ENCODE measurements at regions not wholly inside any gene's neighbourhood (a gene's known extent, or its start where the extent isn't known, plus 50 kb on each side); places are given as distances from the start of the nearest gene placed in this dataset.

DNA sequence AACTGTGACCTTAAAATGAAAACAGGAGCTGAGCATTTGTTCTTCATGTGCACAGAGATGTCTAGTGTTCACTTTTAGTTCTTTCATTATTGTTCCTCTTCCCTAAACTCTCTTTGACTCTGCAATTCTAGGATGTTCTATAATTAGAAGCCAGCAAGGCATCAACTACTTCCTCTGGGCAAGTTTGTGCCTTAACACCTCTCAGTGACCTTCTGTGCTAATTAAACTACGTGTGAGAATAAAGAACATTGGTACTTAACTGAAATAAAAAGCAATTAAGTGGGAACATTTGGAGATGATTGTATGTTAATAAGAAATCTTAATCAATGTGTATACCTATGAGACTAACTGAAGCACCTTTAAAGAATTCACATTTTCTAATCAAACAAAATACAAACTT, 242.8 kb downstream of the RASEF start:
- TF ChIP-seq ZNF768 (tag by site-specific recombination; IDR thresholded peaks at IDR 0.05), result no peak
- no peak for TF ChIP-seq ZNF776 (tag by site-specific recombination; IDR thresholded peaks at IDR 0.05; ENCODE audit: borderline replicate concordance)
- no peak for TF ChIP-seq MEIS1 (CRISPR knock-in tag; IDR thresholded peaks at IDR 0.05; ENCODE audit: borderline replicate concordance)
- no peak for TF ChIP-seq ZNF792 (tag by site-specific recombination; IDR thresholded peaks at IDR 0.05)
- no peak for TF ChIP-seq ZNF501 (tag by site-specific recombination; IDR thresholded peaks at IDR 0.05)
- no peak for TF ChIP-seq ZNF274 (IDR thresholded peaks at IDR 0.05; ENCODE audit: low read length)
- no peak for TF ChIP-seq ZNF274 (tag by site-specific recombination; IDR thresholded peaks at IDR 0.05; ENCODE audit: borderline replicate concordance)
- TF ChIP-seq, protein P1, sequence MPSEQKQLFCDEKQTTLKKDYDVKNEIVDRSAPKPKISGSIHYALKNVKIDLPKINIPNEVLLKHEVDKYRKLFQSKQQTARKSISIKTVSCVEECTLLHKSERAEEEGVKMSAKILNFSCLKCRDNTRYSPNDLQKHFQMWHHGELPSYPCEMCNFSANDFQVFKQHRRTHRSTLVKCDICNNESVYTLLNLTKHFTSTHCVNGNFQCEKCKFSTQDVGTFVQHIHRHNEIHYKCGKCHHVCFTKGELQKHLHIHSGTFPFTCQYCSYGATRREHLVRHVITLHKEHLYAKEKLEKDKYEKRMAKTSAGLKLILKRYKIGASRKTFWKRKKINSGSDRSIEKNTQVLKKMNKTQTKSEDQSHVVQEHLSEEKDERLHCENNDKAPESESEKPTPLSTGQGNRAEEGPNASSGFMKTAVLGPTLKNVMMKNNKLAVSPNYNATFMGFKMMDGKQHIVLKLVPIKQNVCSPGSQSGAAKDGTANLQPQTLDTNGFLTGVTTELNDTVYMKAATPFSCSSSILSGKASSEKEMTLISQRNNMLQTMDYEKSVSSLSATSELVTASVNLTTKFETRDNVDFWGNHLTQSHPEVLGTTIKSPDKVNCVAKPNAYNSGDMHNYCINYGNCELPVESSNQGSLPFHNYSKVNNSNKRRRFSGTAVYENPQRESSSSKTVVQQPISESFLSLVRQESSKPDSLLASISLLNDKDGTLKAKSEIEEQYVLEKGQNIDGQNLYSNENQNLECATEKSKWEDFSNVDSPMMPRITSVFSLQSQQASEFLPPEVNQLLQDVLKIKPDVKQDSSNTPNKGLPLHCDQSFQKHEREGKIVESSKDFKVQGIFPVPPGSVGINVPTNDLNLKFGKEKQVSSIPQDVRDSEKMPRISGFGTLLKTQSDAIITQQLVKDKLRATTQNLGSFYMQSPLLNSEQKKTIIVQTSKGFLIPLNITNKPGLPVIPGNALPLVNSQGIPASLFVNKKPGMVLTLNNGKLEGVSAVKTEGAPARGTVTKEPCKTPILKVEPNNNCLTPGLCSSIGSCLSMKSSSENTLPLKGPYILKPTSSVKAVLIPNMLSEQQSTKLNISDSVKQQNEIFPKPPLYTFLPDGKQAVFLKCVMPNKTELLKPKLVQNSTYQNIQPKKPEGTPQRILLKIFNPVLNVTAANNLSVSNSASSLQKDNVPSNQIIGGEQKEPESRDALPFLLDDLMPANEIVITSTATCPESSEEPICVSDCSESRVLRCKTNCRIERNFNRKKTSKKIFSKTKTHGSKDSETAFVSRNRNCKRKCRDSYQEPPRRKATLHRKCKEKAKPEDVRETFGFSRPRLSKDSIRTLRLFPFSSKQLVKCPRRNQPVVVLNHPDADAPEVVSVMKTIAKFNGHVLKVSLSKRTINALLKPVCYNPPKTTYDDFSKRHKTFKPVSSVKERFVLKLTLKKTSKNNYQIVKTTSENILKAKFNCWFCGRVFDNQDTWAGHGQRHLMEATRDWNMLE (tag by site-specific recombination; conservative IDR thresholded peaks at IDR 0.05; ENCODE audit: low read depth), result no peak
- TF ChIP-seq, protein P2, sequence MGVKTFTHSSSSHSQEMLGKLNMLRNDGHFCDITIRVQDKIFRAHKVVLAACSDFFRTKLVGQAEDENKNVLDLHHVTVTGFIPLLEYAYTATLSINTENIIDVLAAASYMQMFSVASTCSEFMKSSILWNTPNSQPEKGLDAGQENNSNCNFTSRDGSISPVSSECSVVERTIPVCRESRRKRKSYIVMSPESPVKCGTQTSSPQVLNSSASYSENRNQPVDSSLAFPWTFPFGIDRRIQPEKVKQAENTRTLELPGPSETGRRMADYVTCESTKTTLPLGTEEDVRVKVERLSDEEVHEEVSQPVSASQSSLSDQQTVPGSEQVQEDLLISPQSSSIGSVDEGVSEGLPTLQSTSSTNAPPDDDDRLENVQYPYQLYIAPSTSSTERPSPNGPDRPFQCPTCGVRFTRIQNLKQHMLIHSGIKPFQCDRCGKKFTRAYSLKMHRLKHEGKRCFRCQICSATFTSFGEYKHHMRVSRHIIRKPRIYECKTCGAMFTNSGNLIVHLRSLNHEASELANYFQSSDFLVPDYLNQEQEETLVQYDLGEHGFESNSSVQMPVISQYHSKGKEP (tag by site-specific recombination; IDR thresholded peaks at IDR 0.05), result no peak
- no peak for TF ChIP-seq ZNF114 (tag by site-specific recombination; IDR thresholded peaks at IDR 0.05)
- TF ChIP-seq, protein P3, sequence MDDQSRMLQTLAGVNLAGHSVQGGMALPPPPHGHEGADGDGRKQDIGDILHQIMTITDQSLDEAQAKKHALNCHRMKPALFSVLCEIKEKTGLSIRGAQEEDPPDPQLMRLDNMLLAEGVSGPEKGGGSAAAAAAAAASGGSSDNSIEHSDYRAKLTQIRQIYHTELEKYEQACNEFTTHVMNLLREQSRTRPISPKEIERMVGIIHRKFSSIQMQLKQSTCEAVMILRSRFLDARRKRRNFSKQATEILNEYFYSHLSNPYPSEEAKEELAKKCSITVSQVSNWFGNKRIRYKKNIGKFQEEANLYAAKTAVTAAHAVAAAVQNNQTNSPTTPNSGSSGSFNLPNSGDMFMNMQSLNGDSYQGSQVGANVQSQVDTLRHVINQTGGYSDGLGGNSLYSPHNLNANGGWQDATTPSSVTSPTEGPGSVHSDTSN (CRISPR knock-in tag; IDR thresholded peaks at IDR 0.05), result no peak
- TF ChIP-seq GLI2 (tag by site-specific recombination; IDR thresholded peaks at IDR 0.05; ENCODE audit: borderline replicate concordance, low read depth), result no peak
- TF ChIP-seq, protein P4, sequence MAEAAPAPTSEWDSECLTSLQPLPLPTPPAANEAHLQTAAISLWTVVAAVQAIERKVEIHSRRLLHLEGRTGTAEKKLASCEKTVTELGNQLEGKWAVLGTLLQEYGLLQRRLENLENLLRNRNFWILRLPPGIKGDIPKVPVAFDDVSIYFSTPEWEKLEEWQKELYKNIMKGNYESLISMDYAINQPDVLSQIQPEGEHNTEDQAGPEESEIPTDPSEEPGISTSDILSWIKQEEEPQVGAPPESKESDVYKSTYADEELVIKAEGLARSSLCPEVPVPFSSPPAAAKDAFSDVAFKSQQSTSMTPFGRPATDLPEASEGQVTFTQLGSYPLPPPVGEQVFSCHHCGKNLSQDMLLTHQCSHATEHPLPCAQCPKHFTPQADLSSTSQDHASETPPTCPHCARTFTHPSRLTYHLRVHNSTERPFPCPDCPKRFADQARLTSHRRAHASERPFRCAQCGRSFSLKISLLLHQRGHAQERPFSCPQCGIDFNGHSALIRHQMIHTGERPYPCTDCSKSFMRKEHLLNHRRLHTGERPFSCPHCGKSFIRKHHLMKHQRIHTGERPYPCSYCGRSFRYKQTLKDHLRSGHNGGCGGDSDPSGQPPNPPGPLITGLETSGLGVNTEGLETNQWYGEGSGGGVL (tag by site-specific recombination; IDR thresholded peaks at IDR 0.05), result no peak
- TF ChIP-seq ZNF302 (tag by site-specific recombination; IDR thresholded peaks at IDR 0.05; ENCODE audit: low read depth), result no peak
- TF ChIP-seq, protein P5, sequence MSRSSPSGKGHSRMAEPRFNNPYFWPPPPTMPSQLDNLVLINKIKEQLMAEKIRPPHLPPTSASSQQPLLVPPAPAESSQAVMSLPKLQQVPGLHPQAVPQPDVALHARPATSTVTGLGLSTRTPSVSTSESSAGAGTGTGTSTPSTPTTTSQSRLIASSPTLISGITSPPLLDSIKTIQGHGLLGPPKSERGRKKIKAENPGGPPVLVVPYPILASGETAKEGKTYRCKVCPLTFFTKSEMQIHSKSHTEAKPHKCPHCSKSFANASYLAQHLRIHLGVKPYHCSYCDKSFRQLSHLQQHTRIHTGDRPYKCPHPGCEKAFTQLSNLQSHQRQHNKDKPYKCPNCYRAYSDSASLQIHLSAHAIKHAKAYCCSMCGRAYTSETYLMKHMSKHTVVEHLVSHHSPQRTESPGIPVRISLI (tag by site-specific recombination; IDR thresholded peaks at IDR 0.05), result no peak
